Stimulated activated CD4-positive, alpha-beta T cell treated with anti-CD3 and anti-CD28 coated beads, Interleukin-2, amount 100 ng/mL, for 48 hours (primary cell): ENCODE measurements at regions not wholly inside any gene's neighbourhood (a gene's known extent, or its start where the extent isn't known, plus 50 kb on each side); places are given as distances from the start of the nearest gene placed in this dataset.

Source experiments
- DNase-seq, 2 donors: peaks; one replicate each; pipeline ENCODE4 v3.0.0-alpha.2; 2020

DNA sequence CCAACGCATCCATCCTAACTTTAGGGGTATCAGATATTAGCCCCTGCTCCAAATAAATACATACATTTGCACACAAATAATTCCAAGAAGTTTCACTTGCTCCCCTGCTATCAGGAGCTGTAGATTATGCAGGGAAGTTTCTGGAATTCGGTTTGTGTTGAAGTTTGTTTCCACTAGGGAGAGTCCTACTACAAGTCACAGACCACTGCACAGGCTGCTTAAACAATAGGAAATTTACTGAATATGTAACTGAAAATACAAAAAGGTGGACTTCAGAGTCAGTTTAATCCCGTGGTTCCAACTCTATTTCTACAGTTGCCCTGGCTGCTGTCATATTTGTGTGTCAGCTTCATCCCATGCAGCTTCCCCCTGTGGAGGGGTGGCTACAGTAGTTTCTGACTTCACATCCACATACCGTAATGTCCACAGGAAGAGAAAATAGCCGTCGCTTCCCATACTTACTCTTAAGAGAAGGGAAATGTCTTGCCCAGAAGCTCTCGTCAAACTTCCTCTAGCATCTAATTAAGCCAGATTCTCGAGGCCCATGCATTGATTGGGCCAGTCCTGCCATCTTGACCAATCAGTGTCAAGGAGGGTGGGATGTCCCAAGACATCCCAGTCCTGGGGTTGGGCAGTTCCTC, 286.6 kb downstream of the COG6 start:
- no peak for DNase-seq

DNA sequence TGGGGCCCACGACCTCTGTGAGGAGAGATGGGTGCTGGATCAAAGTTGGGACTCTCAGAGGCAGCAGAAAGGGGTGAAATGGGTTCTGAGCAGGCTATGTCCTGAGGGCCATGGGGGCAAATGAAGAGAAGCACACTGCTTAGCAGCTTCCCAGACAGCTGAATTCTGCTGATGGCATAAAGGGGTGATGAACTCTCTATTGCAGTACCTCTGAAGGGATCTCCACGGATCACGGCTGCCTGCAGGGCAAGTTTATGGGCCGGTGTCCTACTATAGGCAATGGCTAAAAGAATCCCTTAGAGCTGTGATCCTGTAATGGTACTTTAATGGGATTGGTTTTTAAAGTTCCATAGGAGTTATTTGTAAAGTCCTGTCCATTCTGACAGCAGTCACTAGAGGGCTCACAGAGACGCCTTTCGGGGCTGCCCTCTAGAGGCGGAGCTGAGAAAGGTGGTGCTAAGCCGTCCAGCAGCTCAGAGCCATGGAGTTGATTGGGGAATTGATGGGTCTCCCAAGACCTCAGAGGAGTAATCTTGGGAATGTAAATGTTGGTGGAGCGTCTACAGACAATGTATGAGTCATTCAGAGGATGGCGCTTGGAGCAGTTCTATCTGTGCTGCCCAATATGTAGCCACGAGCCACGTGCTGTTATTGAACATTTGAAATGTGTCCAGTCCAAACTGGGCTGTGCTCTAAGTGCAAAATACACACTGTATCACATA, 287.3 kb downstream of the COG6 start:
- peak; percentile 59 to 61 for DNase-seq

DNA sequence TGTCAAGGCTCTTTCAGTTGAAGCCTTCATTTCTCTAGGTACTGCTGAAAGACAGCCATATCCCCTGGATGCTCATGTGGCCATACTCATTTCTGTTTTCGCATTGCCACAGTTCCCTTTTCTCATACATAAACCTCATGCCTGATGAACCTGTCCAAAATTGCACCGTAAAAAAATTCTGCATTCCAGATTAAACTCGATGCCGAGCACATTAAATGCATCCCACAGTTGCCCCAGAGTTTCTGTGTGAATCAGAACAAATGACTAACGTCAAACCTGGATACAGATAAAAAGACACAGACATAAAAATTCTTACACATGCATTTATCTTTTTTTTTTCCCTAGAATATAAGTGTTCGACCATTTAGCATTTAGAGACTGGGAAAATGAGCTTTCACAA, 288.2 kb downstream of the COG6 start:
- no peak for DNase-seq

DNA sequence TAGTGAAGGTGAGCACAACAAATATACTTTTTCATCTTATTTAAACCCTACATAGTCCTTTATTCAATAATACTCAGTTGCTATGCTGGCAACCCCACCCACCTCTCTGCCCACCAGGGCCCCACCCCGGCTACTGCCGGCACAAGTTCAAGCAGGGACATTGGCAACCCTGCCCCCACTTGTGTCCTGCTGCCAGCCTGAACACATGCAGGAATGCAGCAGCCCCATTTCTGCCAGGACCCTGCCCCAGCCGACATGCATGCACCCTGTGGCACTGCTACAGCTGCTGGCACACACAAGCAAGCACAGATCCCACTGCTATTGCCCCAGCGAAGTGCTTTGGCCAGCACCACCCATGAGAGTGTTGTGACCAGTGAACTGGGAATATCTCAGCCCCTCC, 289.8 kb downstream of the COG6 start:
- no peak for DNase-seq

DNA sequence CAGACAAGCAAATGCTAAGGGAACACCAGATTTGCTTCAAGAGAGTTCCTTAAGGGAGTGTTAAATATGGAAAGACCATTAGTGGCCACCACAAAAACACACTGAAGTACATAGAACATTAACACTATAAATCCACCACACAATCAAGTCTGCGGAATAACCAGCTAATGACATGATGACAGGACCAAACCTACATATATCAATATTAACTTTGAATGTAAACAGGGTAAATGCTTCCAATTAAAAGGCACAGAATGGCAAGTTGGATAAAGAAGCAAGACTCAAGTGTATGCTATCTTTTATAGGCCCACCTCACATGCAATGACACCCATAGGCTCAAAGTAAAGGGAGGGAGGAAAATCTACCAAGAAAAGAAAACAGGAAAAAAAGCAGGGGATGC, 291.3 kb downstream of the COG6 start:
- no peak for DNase-seq

DNA sequence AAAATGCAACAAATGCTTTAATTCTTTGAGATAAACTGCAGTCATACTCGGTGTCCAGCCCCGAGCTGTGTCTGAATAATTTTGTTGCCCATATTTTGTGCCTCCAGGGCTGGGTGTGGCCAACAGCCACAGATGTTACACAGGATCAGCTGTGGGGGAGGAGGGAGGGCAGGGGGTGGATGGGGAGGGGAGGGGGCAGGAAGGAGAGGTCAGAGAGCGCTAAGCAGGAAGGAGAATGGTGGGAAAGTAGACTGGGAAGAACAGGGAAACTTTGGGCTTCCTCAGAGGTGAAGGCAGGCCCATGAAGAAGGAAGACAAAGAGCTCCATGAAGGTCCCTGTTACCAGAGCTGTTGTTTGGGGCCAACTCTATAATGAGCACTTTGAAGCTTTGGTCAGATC, 295.8 kb downstream of the COG6 start:
- no peak for DNase-seq

DNA sequence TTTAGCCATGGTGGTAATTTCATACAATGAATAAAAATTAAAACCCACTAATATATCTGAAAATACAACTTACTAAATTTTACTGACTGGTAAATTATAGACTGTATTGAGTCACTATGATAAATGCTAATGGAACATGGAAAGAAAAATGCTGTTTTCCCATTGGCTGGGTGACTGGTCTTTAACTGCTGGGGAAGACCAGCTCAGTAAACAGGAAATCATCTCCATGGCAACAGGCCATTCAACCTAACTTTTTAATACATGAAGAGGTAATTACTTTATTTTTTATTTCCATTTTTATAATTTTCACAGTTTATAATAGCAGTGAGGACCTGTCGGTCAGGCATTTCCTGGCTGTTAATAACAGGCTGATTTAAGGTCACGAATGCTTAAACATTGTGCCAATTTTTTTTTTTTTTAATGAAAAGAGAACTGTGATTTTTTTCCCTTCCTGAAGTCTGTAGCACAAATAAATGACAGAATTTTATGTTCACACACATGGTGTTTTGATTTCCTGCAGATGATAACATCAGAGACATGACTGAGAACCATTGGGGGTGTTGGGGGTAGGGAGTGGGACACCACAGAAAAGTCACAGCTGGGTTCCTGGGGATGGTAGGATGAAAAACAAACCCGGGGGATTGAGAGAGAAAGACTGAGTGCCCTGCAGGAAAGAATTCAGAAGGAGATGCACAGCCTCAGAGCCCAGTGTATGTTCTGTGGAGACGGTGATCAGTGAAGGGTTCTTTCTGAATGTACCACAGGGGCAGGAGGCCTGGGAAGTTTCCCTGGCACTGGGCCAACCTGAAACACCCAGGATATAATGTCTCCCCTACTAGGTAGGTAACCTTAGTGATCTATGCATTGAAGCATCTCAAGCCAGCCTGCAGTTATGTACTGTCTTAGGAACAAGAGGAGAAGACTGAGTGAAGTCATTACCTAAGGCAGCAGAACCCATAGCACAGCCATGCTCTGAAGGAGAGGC, 297.1 kb downstream of the COG6 start:
- no peak for DNase-seq

DNA sequence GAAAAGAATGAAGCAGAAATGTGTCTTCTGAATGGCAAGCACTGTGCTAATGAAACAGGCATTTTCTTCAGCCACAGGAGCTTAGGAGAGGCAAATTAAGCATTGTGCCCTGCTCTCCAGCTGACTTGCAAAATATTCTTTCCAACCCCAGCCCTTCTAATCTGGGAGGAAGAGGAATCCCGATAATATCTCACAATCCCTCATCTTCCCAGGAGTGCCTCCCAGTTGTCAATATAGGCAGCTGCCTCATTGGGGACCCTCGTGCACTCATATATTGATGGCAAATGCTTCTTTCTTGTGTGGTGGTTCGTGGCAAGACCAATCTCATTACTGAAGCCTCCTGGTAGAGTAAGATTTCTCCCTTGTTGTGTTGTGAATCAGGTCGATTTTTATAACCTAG, 299.0 kb downstream of the COG6 start:
- DNase-seq = no peak

DNA sequence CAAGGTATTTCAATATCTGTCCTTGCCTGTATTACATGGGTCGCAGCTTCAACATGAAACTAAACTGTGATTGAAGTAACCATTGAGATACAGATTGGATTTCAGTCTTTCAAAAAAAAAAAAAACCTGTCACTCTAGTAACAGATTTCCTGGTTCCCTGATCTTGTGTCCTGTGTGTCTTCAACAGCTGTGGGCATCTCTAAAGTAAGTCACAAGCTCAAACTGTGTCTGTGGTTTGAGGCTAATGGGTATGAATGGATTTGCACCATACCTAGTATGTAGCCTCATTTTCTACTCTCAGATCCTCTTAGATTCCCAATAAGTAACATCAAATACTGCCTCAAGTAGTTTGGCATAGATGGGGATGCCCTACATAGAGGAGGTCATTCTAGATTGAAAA, 300.1 kb downstream of the COG6 start:
- DNase-seq = no peak

DNA sequence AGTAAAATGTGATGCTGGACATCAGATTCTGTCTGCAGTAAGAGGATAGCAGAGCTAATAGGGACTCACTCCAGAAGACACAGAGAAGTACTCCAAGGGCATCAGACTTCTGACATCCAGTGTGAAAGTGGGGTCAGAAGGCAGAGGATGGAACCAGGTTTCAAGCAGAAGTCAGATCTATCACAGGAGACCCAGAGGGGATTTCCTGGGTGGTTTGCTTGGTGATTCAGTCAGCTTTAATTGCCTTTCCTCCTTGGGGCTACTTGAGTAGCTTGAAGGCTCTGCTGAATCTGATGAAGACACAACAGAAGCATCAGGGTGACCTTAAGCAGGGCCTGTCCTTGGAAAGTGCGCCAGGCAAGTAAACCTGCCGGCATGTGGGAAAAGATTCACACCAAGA, 300.6 kb downstream of the COG6 start:
- peak; percentile 24 to 38 for DNase-seq

DNA sequence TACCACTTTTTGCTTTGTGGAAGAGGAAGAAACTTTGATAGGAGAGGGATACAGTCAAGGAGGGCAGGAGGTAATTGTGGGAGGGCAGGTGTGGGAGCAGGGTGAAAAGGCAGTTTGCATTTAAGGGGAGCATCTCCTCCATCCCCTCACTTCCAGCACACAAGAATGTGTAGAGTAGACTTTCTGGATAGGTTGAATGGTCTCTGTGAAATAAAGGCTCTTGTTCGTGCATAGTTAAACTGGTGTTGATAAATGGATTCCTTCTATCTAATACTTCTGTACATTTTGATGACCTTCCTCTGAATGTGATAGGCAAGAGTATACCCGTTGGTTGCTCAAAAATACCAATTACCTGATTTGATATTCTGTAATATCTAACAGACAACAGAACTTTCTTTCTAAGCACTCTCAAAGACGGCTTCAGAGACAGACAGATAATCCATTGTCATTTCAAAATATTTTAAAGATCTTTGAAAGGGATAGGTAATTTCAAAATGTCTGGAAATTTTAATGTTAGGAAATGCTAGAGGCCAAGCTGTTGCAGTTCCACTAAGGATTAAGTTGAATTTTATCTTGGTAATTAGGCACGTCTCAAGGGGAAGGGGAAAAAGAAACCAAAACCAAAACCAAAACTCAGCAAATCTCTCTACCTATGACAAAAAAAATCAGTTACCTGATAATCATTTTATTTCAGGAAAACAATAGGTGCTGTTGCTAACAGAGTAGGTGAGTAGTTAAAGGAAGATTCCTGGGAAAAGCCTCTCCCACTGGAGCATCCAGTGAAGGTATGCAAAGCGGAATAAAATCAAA, 302.6 kb downstream of the COG6 start:
- DNase-seq = no peak

DNA sequence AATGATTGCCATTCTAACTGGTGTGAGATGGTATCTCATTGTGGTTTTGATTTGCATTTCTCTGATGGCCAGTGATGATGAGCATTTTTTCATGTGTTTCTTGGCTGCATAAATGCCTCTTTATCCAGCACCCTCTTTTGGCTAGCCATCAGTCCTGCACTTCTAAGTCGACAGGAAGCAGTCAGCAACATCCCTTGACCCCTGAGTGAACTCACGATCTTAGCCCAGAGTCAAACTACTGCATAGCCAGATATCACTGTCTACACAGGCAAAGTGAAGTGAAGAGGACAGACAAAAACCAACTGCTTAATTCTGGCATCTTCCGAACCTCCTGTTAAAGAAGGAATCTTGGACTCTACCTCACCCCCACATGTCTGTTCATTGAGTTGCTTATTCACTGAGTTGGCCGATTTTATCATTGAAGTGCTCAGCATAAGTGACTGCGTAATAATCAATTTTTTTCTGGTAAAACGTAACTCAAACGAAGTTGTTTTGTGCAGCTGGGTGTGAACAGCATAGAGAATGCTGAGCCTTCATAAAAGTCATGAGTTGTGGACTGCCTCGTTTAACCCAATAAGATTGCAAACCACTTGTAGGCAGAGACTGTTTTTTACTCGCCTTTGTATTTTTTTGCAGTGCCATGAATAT, 304.2 kb downstream of the COG6 start:
- DNase-seq = no peak

DNA sequence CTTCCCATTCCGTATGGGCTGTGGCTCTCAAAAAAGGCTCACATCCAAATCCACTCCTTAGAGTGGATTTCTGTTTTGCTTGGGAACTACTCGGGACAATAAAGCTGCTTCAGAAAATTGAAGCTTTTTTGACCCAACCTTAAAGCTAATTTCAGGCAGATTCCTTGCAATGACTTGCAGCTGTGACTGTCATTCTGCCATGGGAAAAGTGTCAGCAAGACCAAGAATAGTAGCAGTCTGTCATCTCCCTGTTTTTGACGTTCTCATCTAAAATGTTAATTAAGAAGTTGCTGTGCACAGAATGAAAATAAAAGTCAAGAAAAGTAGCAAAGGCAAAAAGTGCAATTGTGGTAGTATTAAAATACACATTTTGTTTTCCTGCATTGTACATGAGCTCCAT, 304.7 kb downstream of the COG6 start:
- no peak for DNase-seq

DNA sequence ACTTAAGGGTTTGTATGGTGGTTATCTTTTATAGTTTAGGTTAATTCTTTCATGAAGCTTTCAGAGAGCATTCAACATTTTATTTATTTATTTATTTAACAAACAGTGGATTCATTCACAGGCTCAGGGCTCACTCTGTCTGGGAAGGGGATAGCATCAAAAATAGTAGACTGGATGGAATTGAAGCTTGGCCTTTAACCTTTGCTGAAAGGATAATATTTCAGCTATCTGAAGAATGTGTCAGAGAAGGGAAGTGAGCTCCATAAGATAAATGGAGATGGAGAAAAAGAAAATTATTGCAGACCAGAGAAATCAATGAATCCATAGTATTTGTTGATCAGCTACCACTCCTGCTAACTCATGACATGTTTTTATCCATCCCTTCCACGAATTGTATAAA, 305.6 kb downstream of the COG6 start:
- no peak for DNase-seq

DNA sequence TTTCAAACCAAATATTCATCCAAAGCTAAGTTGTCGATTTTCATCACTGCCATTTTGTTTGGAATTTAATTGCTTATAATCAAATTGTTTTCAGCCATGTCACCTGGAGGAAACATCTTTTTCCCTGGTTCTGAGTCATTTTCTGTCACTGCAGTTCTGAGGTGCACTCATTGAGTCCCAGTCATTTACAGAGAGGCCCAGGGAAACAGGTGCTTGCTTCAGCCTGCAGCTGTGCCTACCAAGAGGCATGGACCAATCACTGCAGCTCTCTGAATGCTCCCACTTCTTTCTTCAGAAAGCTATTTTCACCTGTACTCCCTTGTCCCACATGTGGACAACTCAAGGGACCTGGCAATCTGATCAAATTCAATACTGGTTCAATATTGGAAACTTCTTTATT, 308.1 kb downstream of the COG6 start:
- no peak for DNase-seq

DNA sequence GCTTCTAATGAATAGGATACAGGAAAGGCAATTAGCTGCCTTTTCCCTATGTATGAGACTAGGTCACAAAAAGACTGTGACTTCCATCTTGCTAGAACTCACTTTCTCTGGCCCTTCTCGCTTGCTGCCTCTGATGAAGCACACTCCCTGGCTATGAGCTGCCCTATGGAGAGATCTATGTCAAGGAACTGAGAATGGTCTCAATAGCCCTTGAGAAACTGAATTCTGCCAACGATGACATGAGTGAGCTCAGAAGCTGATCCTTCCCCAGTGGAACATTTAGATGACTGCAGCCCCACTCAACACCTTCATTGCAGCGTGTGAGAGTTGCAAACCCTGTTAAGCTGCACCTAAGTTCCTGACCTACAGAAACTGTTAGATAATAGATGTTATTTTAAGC, 309.8 kb downstream of the COG6 start:
- no peak for DNase-seq

DNA sequence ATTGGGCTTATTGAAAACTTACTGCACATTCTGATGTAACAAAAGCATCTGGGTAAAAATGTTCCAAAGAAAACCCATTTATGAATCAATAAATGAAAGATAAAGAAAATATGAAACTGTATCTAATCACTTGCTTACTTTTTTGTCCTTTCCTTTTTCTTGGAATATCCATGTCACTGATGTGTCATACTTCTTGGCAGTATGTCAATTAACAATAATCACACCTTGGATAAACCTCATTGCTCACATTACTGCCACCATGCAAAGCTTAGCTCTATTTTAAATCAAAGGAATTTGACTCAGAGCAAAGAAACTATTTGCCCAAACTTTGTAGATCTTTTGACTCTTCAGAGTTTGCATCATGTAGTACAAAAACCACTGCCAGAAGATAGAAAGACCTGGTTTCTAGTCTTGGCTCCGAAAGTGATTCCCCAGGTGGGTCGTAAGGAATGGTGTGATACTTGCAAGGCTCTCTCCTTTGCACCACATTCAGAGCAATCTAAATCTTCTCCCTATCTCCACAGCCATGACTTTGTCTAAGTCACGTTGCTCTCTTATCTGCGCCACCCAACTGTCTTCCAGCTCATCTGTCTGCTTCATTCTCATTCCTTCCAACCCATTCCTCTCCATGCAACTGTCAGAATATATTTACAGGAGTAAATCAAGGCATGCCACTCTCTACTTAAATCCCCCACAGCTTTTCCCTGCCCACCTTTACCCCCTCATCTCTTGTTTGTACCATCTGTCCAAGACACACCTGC, 311.9 kb downstream of the COG6 start:
- DNase-seq = no peak

DNA sequence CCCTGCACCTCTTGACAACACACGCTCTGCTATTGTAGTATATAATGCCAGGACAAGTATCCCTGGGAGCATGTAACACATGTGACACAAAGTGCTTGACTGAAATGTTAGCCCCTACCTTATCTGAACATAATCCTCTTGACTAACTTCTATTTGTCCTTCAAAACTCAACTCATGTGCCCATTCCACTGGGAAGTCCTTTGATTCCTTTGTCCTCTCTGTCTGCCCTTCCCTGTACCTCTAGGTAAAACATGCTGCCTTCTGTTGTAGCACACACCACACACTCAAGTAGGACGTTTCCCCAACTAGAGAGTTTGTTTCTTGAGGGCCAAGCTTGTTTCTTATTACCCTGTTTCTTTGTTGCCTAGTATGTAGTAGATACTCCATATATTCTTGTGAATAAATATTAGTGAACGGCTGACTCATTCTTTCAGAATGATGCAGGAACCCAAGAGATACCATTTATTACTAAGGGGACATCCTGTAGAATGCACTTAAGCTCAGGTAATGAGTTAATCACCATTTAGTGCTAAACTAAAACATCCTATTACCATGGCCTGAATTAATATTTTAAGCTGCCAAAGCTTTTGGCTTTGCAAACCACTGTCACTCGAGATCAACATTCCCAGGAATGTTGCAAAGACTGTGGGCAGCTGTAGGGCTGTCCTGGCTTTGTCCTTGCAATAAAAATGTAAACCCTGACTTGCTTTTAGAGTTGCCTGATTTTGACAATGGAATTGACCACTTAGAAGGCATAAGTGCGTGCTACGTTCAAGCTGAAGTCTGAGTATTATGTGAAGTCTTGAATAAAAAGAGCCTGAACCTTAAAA, 313.4 kb downstream of the COG6 start:
- no peak for DNase-seq

DNA sequence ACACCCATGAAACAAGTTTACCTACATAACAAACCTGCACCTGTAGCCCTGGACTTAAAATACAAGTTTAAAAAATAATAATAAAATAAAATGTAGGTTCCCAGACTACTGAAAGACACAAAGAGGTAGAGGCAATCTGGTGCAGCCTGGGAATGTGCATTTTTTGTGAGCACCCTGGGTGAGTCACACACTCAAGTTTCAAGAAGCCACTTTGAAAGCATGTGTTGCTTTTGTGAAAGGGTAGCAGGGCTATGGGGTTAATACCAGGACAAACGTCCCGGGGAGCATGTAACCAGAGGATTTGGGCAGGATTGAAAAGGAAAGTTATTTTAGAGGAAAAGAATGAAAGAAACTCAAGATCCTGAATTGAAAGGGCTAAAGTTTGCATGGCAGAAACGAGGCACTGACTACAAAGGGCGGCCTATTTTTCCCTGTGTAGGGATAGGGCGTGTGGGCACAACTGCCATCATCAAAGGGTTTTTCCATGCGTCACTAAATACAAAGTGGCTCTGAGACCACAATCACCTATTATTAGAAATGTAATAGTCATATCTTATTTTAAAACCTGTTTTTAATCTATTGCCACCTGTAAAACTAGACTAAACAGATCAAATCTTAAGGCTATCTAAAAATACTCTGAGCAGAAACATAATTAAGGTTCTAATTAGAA, 314.9 kb downstream of the COG6 start:
- no peak for DNase-seq

DNA sequence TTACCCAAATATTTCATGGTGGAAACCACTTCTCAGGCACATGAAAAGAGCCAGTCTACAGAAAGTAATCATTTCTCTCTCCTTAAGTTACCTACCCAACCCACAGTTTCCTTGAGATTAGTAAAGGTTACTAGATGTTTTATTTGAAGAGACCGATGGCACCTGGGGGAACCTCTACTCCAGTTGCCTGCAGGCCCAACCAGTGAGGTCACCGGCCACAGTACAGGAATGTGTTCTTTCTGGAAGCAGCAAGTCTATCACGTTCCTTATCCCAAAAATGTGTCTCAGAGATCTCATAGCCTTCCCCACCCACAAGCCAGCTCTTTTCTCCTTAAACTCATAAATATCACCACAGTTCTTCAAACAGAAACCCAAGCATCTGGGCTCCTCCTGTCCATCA, 316.1 kb downstream of the COG6 start:
- DNase-seq = no peak
